ENCODE measurements at regions not wholly inside any gene's neighbourhood (a gene's known extent, or its start where the extent isn't known, plus 50 kb on each side); places are given as distances from the start of the nearest gene placed in this dataset.

GRCh38 chr19:30909216-30909615 lies 440.0 kb downstream of the TSHZ3 start:
- DNase-seq: no peak

- DNase-seq: no peak
Measured at GRCh38 chr19:30908262-30908771, 440.9 kb downstream of the TSHZ3 start.

GRCh38 chr19:30906871-30907270 lies 442.4 kb downstream of the TSHZ3 start:
- peak in 1 of 51 donors; percentile 3 for DNase-seq

GRCh38 chr19:30900051-30900450 lies 449.2 kb downstream of the TSHZ3 start:
- DNase-seq: no peak

GRCh38 chr19:30898353-30899103 lies 450.7 kb downstream of the TSHZ3 start:
- DNase-seq: no peak

GRCh38 chr19:30897553-30897952 lies 451.7 kb downstream of the TSHZ3 start:
- DNase-seq: no peak

GRCh38 chr19:30897034-30897433 lies 452.2 kb downstream of the TSHZ3 start:
- DNase-seq: no peak

GRCh38 chr19:30896554-30896953 lies 452.7 kb downstream of the TSHZ3 start:
- DNase-seq: no peak

GRCh38 chr19:30895946-30896345 lies 453.3 kb downstream of the TSHZ3 start:
- no peak for DNase-seq

- DNase-seq: no peak
Measured at GRCh38 chr19:30891051-30891450, 458.2 kb downstream of the TSHZ3 start.

- no peak for DNase-seq
Measured at GRCh38 chr19:30890033-30890432, 459.2 kb downstream of the TSHZ3 start.

- DNase-seq: no peak
Measured at GRCh38 chr19:30888937-30889336, 460.3 kb downstream of the TSHZ3 start.

- DNase-seq: no peak
Measured at GRCh38 chr19:30887042-30887441, 462.2 kb downstream of the TSHZ3 start.

- no peak for DNase-seq
Measured at GRCh38 chr19:30886222-30886621, 463.0 kb downstream of the TSHZ3 start.

GRCh38 chr19:30884146-30884812 lies 465.0 kb downstream of the TSHZ3 start:
- no peak for DNase-seq

- no peak for DNase-seq
Measured at GRCh38 chr19:30883071-30883470, 466.2 kb downstream of the TSHZ3 start.

GRCh38 chr19:30882411-30883005 lies 466.7 kb downstream of the TSHZ3 start:
- no peak for DNase-seq

GRCh38 chr19:30881930-30882329 lies 467.3 kb downstream of the TSHZ3 start:
- peak in 4 of 51 donors; percentile 1 to 27 (median 4) for DNase-seq

GRCh38 chr19:30881281-30881680 lies 468.0 kb downstream of the TSHZ3 start:
- DNase-seq: no peak

GRCh38 chr19:30880551-30880950 lies 468.7 kb downstream of the TSHZ3 start:
- DNase-seq: no peak

- DNase-seq: no peak
Measured at GRCh38 chr19:30880151-30880550, 469.1 kb downstream of the TSHZ3 start.

- no peak for DNase-seq
Measured at GRCh38 chr19:30879736-30880135, 469.5 kb downstream of the TSHZ3 start.

GRCh38 chr19:30879225-30879624 lies 470.0 kb downstream of the TSHZ3 start:
- no peak for DNase-seq
